ENCODE measurements at regions not wholly inside any gene's neighbourhood (a gene's known extent, or its start where the extent isn't known, plus 50 kb on each side); places are given as distances from the start of the nearest gene placed in this dataset.
"Not testable (repeated sequence)": the region's sequence is repeated elsewhere in the genome, so short reads cannot be mapped to it uniquely, and the experiment has no call there.

DNA sequence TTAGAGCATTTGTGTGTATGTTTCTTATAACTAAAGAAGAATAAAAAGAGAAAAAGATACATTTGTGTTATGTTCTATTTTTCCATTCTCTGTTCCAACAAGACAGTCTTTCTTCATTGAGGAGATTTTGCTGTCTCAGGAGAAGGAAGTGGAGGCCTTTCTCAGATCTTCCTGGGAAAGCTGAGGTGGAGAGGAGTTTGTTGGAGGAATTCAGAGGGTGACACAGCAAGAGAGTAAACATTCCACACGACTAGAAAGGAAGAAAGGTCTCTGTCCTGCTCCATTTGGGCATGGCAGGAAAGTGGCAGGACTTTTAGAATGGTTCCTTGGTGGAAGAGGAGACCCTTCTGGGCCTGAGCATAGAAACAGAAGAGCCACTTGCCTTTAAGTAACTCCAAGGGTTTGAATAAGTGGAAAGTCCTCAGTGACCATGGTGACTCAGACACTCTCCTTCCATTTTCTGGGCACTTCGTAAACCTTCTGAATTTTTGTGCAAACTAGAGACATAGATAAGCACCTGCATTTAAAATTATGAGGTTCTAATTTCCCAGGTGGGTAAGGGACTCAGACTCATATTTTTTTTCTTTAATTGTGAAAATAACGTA, 52.3 kb upstream of the COL5A2 start:
- no peak for DNase-seq (ENCODE audit: low spot score)

GRCh38 chr2:189232759-189233406, 53.3 kb upstream of the COL5A2 start:
- DNase-seq (ENCODE audit: low spot score) = no peak

- DNase-seq (ENCODE audit: low spot score) = no peak
Observed at GRCh38 chr2:189233527-189233926, 54.0 kb upstream of the COL5A2 start.

DNA sequence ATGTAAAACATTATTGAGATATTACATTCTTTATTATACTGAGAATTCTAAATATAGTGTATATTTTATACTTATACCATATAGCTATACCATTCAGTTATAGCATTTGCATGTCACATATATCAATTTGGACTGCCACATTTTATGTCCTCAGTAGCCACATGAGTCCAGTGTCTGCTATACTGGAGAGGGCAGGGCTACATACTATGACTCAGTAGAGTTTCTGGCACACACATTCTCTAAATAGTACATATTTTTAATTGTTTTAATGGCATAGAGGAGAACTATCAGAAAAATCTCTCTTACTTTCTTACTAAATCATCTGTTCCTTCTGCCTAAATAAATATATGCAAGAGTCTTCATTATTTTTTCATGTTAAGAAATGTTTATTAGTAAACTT, 55.4 kb upstream of the COL5A2 start:
- no peak for DNase-seq (ENCODE audit: low spot score)

DNA sequence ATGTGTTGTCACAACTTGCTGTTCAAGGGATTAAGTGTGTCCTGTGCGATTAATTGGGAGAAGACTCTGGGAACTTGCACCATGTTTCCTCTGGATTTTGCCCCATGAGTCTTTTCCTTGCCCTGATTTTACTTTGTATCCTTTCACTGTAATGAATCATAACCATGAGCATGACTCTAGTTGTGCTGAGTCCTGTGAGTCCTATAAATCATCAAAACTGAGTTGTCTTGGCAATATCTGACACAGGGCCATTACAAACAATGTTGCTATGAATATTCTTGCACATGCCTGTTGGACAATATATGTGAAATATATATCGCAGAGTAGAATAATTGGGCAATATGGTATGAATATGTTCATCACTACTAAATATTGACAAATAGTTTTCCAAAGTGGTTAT, 56.5 kb upstream of the COL5A2 start:
- DNase-seq (ENCODE audit: low spot score) = no peak

GRCh38 chr2:189238903-189239302, 59.3 kb upstream of the COL5A2 start:
- DNase-seq (ENCODE audit: low spot score) = no peak

DNA sequence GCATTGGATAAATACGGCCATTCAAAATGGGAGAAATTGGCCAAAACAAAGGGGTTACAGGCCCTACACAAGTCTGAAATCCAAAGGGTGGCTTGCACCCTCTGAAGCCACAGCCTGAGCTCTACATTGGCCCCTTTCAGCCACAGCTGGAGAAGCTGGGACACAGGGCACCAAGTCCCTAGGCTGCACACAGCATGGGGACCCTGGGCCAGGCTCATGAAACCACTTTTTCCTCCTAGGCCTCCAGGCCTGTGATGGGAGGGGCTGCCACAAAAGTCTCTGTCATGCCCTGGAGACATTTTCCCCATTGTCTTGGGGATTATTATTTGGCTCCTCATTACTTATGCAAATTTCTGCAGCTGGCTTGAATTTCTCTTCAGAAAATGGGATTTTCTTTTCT, 64.3 kb upstream of the COL5A2 start:
- DNase-seq (ENCODE audit: low spot score) = not testable (repeated sequence)

GRCh38 chr2:189247276-189247675, 67.7 kb upstream of the COL5A2 start:
- no peak for DNase-seq (ENCODE audit: low spot score)

DNA sequence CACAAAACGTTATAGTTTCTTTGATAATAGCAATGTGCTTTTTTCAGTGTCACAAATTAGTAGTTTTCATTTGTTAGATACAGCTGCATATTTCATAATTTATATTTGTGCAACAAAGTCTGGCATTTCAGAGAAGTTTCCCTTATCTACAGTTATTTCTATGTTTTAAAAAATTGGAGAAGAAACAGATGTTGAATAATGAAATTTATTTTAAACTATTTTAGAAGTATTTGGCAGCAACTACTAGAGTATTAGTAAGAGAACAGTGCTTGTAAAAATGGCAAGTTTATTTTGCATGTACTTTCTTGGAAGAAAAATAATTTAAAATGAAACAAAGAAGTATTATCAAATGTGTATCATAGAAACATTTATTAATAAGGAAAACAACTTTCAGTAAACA, 68.6 kb upstream of the COL5A2 start:
- no peak for DNase-seq (ENCODE audit: low spot score)

DNA sequence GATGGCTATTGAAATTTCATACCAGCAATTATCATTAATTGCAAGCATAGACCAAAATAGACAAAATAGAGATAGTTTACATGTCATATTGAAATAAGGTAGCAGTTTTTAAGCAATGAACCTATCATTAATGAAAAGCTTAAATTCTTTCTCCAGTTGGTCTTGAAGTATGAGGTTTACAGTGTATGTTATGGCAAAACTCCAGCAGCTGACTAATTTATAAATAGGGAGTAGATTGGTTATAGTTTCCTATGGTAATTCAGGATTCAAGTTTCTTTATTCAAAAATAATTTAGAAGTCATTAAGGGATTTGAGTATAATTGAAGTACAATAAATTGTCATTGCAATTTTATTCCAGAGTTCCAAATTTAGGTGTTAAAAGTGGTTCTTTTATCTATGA, 69.6 kb upstream of the COL5A2 start:
- DNase-seq (ENCODE audit: low spot score) = no peak

DNA sequence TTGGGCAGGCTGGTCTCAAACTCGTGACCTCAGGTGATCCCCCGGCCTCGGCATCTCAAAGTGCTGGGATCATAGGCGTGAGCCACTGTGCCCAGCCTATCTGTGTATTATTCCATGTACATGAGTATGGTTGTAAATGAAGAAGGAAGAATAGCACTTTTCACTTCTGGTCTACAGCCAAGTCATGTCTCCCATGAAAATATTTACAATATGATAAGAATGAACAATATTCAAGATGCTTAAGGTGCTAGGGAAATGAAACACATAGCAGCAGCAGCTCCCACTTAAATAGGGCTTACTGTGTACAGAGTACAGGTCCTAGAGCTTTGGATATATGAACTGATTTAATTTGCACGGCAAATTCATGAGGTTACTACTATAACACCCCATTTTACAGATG, 70.3 kb upstream of the COL5A2 start:
- no peak for DNase-seq (ENCODE audit: low spot score)

DNA sequence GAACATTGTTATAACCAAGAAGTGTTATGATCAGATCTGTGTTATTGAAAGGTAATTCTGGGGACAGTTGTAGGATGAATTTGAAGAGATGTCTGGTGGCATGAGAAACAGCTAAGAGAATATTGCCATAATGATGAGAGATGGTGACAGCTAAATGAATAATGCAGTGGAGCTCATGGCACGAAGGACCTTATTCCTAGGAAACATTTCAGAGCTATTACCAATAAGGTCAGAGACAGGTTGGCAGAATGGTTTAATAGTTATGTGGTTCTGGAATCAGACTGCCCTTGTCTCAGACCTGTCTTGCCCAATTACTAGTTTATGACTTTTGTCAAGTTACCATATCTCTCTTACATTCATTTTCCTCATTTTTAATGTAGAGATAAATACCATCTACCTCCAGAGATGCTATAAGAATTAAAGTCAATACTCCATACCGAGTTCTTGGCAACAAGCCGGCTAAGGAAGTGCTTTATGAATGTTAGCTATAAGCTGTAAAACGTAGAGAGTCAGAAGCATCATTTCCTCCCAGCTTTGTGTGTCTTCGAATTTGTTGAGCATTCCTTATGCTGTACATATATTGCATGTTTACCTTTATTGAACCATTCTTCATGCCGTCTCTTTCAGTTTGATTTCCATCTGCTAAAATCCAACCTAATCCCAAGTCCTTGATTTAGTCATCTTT, 73.6 kb upstream of the COL5A2 start:
- no peak for DNase-seq (ENCODE audit: low spot score)

DNA sequence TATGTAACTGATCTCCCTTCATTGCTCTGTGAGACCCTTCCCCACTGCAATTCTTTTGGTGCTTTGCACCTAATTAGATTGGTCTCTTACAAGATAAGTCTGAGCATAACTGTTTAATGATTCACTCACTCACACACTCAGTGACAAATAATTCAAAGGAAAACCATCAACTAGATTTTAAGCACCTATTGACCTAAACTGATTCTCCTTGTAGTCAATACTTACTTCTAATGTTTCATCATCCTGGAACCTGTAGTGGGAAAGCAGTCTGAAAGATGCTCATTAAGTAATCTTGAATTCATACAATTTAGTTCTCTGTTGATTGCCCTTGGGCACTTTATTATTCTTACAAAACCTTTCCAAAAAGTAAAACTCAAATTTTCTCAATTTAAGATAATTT, 74.3 kb upstream of the COL5A2 start:
- DNase-seq (ENCODE audit: low spot score) = no peak

- DNase-seq (ENCODE audit: low spot score) = peak; percentile 23
Observed at GRCh38 chr2:189254268-189254883, 74.8 kb upstream of the COL5A2 start.

DNA sequence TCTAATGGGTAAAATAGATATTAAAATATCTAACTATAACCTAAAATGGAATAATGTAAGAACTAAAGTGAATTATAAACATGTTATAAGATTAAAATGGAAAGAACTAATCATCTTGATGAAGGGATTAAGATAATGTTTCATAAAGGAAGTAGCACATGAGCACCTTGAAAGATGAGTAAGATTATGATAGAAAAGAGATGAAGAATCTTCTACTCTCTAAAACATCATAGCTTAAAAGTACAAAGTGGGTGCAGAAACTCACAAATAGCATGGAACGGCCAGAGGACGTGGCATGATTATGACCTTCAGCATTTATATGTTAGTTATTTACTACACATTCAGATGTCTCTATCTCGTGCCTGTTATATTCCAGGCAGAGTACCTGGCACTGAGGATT, 76.2 kb upstream of the COL5A2 start:
- DNase-seq (ENCODE audit: low spot score) = no peak

DNA sequence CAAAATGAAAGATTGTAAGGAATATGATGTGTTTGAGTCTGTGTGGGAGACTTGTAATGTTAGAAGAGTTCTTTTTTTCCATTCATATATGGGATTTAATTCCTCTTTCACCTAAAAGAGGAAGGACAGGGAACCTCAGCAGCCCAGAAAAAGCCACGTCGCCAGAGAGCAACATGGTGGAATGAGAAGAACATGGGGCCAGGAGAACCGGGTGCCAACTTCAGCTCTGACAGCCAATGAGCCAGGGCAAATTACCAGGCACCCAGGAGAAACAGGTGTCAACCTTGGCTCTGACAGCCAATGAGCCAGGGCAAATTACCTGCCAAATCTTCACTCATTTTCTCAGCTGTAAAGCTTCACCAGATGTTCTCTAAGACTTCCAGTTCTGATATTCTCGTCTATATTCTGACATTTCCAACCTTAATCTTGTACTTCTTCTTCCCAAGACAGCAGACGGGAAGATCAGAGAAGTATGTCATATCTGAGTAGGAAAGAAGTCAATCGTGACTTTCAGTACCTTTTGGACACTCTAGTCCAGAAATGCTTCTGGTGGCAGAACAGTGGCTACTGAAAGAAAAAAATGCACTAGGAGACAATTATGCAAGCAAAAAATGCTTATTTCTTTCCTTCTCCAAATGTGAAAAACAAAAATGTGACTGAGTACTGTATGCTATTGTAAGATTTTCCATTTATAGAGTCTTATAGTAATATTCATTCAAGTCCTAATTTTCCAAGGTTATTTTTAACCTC, 79.2 kb upstream of the COL5A2 start:
- DNase-seq (ENCODE audit: low spot score) = no peak

DNA sequence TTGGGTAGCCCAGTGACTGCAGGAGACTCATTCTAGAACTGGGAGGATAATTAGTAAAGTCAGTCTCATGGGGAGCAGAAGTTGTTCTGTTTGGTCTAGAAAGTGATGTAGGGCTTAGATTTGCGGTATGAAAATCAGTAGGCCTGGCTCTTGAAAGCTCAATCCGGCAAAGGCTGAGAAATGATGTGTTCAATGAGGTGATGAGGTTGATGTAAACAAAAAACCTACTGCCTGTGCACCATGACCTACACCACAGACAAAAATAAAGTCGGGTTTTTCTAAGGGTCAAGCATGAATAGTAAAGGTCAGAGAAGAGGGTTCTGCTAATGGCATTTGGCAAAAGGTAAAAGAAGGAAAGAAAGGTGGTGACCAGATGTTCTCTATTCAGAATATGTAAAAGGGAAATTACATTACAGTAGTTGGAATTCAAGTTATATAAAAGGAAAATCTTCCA, 80.8 kb upstream of the COL5A2 start:
- DNase-seq (ENCODE audit: low spot score) = no peak

DNA sequence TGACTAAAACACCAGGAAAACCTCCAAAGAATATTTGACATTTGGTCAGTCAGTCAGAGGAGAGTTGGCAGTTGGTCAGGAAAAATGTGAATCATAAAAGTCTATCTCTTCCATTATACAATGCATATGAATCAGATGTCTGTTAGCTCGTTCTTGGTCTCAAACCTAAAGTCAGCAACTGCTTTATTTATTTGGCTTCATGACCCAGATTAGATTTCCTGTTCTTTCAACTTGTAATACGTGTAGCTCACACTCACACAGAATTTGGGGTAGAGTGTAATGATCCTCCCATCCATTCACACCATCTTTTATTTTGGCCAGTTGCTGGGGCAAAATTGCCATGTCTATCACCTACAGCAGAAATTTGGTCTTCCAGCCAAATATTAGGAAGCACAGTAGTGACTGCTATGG, 81.9 kb upstream of the COL5A2 start:
- no peak for DNase-seq (ENCODE audit: low spot score)

- DNase-seq (ENCODE audit: low spot score) = no peak
Observed at GRCh38 chr2:189261916-189262315, 82.4 kb upstream of the COL5A2 start.

GRCh38 chr2:189265696-189266320, 86.2 kb upstream of the COL5A2 start:
- no peak for DNase-seq (ENCODE audit: low spot score)

DNA sequence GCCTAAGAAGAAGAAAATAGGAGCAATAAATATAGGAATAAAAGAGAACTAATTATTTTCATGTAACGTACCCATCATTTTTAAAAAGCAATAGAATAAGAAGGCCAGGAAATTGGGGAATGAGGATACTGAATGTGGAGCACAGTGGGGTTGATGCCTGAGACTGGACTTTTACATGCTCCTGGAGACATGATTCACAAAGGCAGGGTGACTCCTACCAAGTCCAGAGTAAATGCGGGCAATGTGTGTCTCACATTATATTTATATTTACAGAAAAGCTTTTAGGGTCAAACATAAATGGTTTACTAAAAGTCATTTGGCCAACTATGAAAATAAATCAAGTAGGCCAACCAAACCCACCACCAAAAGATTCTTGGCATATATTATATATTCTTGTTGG, 87.9 kb upstream of the COL5A2 start:
- DNase-seq (ENCODE audit: low spot score) = no peak

All from Ammon's horn (tissue), 1 donor.